PC-9 (cell line): ENCODE measurements at regions not wholly inside any gene's neighbourhood (a gene's known extent, or its start where the extent isn't known, plus 50 kb on each side); places are given as distances from the start of the nearest gene placed in this dataset.

Source experiments
- CTCF ChIP-seq: fragments of 200-600 bp; sonication (generic); conservative IDR thresholded peaks from 2 replicates; pipeline ENCODE4 v1.6.1; 2017; ENCODE audit warnings: mixed run types, antibody characterized with exemption, mild to moderate bottlenecking, moderate library complexity
- EZH2 ChIP-seq: fragments of 200-600 bp; sonication (generic); IDR thresholded peaks from 2 replicates; pipeline ENCODE4 v1.8.0; 2017; ENCODE audit warnings: antibody characterized with exemption, low read depth

- TF ChIP-seq EZH2: no peak
- TF ChIP-seq CTCF: no peak
Measured at GRCh38 chr15:93493172-93493571, 404.2 kb upstream of the RGMA start.
